ENCODE measurements at regions not wholly inside any gene's neighbourhood (a gene's known extent, or its start where the extent isn't known, plus 50 kb on each side); places are given as distances from the start of the nearest gene placed in this dataset.

GRCh38 chr7:114148779-114149178 is 230.0 kb upstream of the PPP1R3A start:
- TF ChIP-seq CTCF (IDR thresholded peaks at IDR 0.05) (no peak), POLR2A (IDR thresholded peaks at IDR 0.05) (no peak)
